Activated CD4-positive, alpha-beta memory T cell treated with anti-CD3 and anti-CD28 coated beads for 36 hours (primary cell): ENCODE measurements at regions not wholly inside any gene's neighbourhood (a gene's known extent, or its start where the extent isn't known, plus 50 kb on each side); places are given as distances from the start of the nearest gene placed in this dataset.
"Not testable (repeated sequence)": the region's sequence is repeated elsewhere in the genome, so short reads cannot be mapped to it uniquely, and the experiment has no call there.

Experiments
- CTCF ChIA-PET: fragments of 350-600 bp; sonication (Branson Sonifier 250); formaldehyde crosslinking; loops from one replicate; lab custom pipeline; 2021; ENCODE audit warnings: antibody characterized with exemption, inconsistent platforms; lab: Charles Lee
- POLR2A ChIA-PET: fragments of 350-600 bp; sonication (Branson Sonifier 250); formaldehyde crosslinking; loops from one replicate; lab custom pipeline; 2021; ENCODE audit warnings: antibody characterized with exemption; lab: Charles Lee
- DNase-seq: peaks from one replicate; pipeline ENCODE4 v3.0.0-alpha.2; 2020
- H3K27ac Mint-ChIP-seq: one replicate; pipeline ENCODE4 v1.8.0; 2021; ENCODE audit warnings: mixed read lengths
- H3K27me3 Mint-ChIP-seq: one replicate; pipeline ENCODE4 v1.8.0; 2021; ENCODE audit warnings: mixed read lengths
- H3K36me3 Mint-ChIP-seq: one replicate; pipeline ENCODE4 v1.8.0; 2021; ENCODE audit warnings: mixed read lengths
- H3K4me1 Mint-ChIP-seq: one replicate; pipeline ENCODE4 v1.8.0; 2021; ENCODE audit warnings: low read depth, mixed read lengths
- H3K4me3 Mint-ChIP-seq: one replicate; pipeline ENCODE4 v1.8.0; 2021; ENCODE audit warnings: mild to moderate bottlenecking, mixed read lengths
- H3K9me3 Mint-ChIP-seq: one replicate; pipeline ENCODE4 v1.8.0; 2021; ENCODE audit warnings: mixed read lengths
- intact Hi-C: fragments of 100-400 bp; cut with micrococcal nuclease; formaldehyde crosslinking; loops from one replicate; pipeline ENCODE4 v1.15.1; 2023

DNA sequence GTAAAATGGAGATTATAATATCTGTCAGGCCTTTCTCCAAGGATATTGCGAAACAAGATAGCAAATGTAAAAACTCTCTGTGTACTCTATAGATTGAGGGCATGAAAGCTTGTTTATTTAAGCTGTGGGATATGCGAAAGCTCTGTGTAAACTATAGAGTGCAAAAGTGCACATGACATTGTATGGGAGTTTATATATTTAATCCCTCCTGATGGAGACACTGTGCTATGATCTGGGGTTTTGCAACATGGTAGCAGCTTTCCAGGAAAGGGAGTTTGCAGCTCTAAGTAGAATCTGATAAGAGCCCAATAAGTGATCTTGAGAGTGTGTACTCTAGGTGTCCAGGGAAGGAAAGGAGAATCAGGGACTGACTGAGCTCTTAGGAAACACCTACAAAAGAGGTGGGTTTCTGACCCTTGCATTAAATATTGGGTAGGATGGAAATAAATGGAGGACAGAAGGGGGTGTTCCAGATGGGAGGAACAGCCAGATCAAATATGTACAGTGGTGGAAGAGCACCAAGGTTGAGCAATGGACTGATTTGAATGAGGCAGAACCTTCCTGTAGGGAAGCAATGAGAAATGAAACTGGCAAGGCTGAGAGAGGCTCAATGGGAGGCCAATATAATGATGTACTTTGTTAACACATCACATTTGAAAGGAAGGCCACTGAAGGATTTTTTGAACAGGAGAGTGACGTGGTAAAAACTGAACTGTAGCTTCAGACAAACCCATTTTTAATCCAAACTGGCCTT is 450.1 kb downstream of the GJA1 start:
- Mint-ChIP-seq H3K4me3 (no peak overlapping the region), H3K36me3 (no peaks in the 10 kb centered on the region), H3K4me1 (no peaks in the 10 kb centered on the region), H3K27ac (no peak overlapping the region), H3K9me3 (no peaks in the 10 kb centered on the region), H3K27me3 (no peaks in the 10 kb centered on the region)
- intact Hi-C loops = no loop called here
- ChIA-PET CTCF (no interaction called here), POLR2A (no interaction called here)
- DNase-seq = no peak

DNA sequence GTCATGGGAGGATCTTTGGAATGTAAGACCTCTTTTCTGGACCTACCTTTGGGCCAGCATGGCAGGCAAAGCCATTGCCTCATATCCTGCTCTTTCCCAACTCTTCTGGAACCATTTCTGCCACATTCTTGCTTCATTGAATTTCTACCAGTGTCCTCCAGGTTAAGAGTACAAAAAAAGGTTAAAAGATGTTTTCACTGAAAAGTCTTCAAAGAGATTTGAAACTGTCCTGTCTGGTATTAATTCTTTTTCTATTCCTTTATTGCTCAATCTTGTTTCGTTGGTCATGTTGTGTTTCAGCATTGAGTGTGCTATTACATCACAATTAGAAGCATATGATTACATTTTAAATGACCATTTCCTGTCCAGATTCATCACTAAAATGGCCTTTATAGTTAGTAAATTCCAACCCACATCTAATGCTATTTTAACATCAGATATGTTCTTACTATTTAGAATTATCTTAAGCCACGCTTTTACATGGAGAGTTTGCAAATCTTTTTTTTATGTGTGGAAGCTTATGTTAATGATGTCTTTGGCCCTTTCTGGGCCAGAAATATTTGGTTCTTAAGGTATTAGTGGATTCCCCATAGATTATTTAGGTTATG is 450.9 kb downstream of the GJA1 start:
- POLR2A ChIA-PET = no interaction called here
- no peaks in the 10 kb centered on the region for H3K4me1 Mint-ChIP-seq
- H3K4me3 Mint-ChIP-seq = no peak overlapping the region
- intact Hi-C loops = no loop called here
- no peak for DNase-seq
- H3K27me3 Mint-ChIP-seq = no peaks in the 10 kb centered on the region
- no peak overlapping the region for H3K27ac Mint-ChIP-seq
- CTCF ChIA-PET = no interaction called here
- no peaks in the 10 kb centered on the region for H3K9me3 Mint-ChIP-seq
- H3K36me3 Mint-ChIP-seq = no peaks in the 10 kb centered on the region

DNA sequence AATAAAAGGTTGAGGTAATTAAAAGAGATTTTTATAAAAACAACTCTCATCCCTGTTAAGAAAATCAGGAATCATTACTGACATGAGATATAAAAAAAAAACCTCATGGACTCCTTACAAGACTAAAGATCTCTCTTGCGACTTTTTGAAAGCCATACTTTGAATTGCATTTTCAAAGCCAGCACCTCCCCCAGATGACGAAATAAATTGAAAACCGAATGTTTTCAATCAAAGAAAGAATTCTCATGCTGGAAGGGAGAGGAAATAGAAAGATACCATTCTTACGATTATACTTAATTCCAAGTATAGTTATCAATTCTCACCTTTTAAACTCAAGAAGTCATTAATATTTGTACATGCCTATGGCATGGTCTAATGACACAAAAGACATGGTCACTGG is 452.3 kb downstream of the GJA1 start:
- Mint-ChIP-seq H3K27ac (no peak overlapping the region), H3K4me3 (no peak overlapping the region), H3K36me3 (no peaks in the 10 kb centered on the region), H3K27me3 (no peaks in the 10 kb centered on the region), H3K4me1 (no peaks in the 10 kb centered on the region), H3K9me3 (no peaks in the 10 kb centered on the region)
- DNase-seq = no peak
- POLR2A ChIA-PET = no interaction called here
- CTCF ChIA-PET = no interaction called here
- intact Hi-C loops = no loop called here

DNA sequence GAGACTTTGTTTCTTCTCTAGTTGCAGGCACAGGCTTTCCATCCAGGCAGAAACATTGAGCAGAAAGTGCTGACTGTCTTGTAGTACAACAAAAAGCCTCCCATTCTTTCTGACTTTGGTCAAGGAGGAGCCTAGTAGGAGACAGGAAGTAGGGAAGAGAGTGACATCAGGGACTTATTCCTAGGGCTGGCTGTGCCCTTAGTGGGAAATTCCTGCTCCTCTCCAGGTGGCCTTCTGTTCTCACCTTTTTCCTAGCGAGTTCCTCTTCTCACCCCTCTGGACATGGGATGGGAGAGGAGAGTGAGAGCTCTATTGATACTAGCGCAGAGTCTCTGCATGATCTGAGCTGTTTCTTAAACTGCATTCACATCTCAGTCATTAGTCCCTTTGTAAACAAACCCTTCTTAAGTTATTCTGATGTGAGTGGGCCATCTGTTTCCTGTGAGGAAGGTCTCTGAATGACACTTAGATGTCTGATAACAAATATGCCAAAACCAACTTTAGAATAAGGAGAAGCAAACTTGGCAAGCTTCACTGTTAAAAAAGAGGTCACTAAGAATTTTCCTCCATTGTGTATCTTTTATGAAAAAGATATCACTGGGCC is 455.0 kb downstream of the GJA1 start:
- CTCF ChIA-PET = no interaction called here
- H3K27me3 Mint-ChIP-seq = no peaks in the 10 kb centered on the region
- intact Hi-C loops = no loop called here
- H3K27ac Mint-ChIP-seq = no peak overlapping the region
- no peaks in the 10 kb centered on the region for H3K9me3 Mint-ChIP-seq
- no peaks in the 10 kb centered on the region for H3K4me1 Mint-ChIP-seq
- no peaks in the 10 kb centered on the region for H3K36me3 Mint-ChIP-seq
- DNase-seq = no peak
- POLR2A ChIA-PET = no interaction called here
- H3K4me3 Mint-ChIP-seq = no peak overlapping the region

DNA sequence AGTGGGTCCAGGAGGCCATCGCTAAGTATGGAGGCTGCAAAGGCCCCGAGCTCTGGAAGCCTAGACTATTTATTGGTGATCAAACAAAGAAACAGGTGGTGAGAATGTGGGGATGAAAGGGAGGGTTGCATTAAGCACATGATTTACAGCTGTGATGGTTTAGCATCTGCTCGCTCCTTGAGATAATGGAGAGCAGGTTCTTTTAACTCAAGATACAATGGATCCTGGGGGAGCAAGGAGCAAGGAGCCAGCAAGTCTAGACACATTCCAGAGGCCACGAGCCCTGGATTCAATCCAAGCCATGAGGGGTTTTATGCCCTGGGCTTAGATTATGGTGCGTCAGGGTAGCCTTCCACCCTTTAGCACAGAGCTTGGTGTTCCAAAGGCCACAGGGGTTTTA is 460.3 kb downstream of the GJA1 start:
- H3K27ac Mint-ChIP-seq, intact Hi-C loops, H3K27me3 Mint-ChIP-seq, H3K9me3 Mint-ChIP-seq, H3K36me3 Mint-ChIP-seq, POLR2A ChIA-PET, DNase-seq, H3K4me3 Mint-ChIP-seq, CTCF ChIA-PET, H3K4me1 Mint-ChIP-seq: not testable (repeated sequence)

GRCh38 chr6:121896363-121896762 is 460.9 kb downstream of the GJA1 start:
- H3K4me1 Mint-ChIP-seq = no peaks in the 10 kb centered on the region
- POLR2A ChIA-PET = no interaction called here

DNA sequence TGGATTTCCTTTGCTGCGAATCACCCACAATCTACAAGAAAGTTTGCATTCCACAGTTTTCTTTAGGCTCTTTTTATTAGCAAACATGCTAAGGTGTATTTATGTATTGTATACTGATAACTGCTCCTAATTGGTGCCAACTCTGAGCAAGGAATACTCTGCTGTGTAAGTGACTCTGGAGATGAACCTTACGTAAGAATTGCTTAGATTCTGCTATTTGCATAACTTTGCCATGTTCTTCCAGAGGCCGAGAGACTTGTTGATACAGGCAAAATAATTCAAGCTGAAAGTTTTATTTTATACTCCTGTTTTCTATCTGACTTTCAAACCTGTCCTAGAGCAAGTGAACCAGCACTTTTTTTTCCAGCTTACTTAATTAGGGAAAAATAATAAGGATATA is 461.3 kb downstream of the GJA1 start:
- ChIA-PET POLR2A (no interaction called here), CTCF (no interaction called here)
- H3K27ac Mint-ChIP-seq = no peak overlapping the region
- no peaks in the 10 kb centered on the region for H3K36me3 Mint-ChIP-seq
- H3K9me3 Mint-ChIP-seq = no peaks in the 10 kb centered on the region
- no peaks in the 10 kb centered on the region for H3K27me3 Mint-ChIP-seq
- no peak overlapping the region for H3K4me3 Mint-ChIP-seq
- H3K4me1 Mint-ChIP-seq = no peaks in the 10 kb centered on the region
- no peak for DNase-seq
- intact Hi-C loops = no loop called here

More at GRCh38 chr6:121896363-121896762, 460.9 kb downstream of the GJA1 start:
- CTCF ChIA-PET = no interaction called here
- no peak for DNase-seq
- Mint-ChIP-seq H3K4me3 (no peak overlapping the region), H3K9me3 (no peaks in the 10 kb centered on the region), H3K36me3 (no peaks in the 10 kb centered on the region), H3K27me3 (no peaks in the 10 kb centered on the region), H3K27ac (no peak overlapping the region)
- intact Hi-C loops = no loop called here

GRCh38 chr6:121897337-121897760 is 461.9 kb downstream of the GJA1 start:
- H3K27me3 Mint-ChIP-seq = no peaks in the 10 kb centered on the region
- ChIA-PET CTCF (no interaction called here), POLR2A (no interaction called here)
- no peaks in the 10 kb centered on the region for H3K4me1 Mint-ChIP-seq
- H3K27ac Mint-ChIP-seq = no peak overlapping the region
- H3K4me3 Mint-ChIP-seq = no peak overlapping the region
- H3K36me3 Mint-ChIP-seq = no peaks in the 10 kb centered on the region
- no peak for DNase-seq
- H3K9me3 Mint-ChIP-seq = no peaks in the 10 kb centered on the region
- intact Hi-C loops = no loop called here

DNA sequence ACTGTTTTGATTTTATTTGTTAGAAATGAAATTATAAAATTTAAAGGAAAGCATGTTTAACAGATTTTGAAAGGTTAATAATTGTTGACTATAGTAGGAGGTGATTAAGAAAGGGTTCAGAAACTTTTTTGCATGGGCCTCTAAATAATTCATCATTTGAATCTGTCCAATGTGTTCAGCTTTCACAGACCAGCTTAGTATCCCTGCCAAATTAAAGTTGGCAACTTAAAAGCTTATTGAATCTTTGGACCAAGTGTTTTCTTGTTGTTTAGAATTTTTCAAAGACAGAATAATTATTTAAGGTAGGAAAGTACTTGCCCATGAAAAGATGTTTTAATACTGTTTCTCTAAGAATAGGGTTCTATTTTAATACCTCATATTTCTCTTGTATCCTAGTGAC is 466.0 kb downstream of the GJA1 start:
- POLR2A ChIA-PET = no interaction called here
- H3K27me3 Mint-ChIP-seq = no peaks in the 10 kb centered on the region
- DNase-seq = no peak
- H3K4me1 Mint-ChIP-seq = no peaks in the 10 kb centered on the region
- CTCF ChIA-PET = no interaction called here
- no peaks in the 10 kb centered on the region for H3K9me3 Mint-ChIP-seq
- H3K27ac Mint-ChIP-seq = no peak overlapping the region
- intact Hi-C loops = no loop called here
- H3K4me3 Mint-ChIP-seq = no peak overlapping the region
- no peaks in the 10 kb centered on the region for H3K36me3 Mint-ChIP-seq

DNA sequence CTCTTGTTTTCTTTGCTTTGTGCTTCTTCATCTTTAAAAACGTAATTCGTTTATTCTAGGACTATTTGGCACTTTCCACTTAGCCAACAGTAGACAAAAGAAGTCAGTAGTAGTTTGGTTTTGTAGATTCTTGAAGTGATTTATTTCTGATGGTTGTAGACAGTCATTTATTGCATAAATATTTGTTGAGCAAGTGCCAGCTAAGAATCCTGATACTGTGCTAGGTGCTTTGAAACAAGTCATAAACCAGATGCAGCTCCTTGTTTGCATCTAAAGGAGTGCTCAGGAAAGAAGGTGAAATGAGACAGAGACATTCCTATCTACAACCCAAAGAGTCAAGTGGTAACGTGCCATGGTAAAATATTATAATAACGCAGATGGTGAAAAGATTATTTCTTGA is 469.1 kb downstream of the GJA1 start:
- no peak overlapping the region for H3K4me3 Mint-ChIP-seq
- intact Hi-C loops = no loop called here
- no peak for DNase-seq
- no peak overlapping the region for H3K27ac Mint-ChIP-seq
- no peaks in the 10 kb centered on the region for H3K27me3 Mint-ChIP-seq
- H3K36me3 Mint-ChIP-seq = no peaks in the 10 kb centered on the region
- H3K4me1 Mint-ChIP-seq = no peaks in the 10 kb centered on the region
- peaks cover 16% of the 10 kb centered on the region for H3K9me3 Mint-ChIP-seq
- POLR2A ChIA-PET = no interaction called here
- CTCF ChIA-PET = no interaction called here

DNA sequence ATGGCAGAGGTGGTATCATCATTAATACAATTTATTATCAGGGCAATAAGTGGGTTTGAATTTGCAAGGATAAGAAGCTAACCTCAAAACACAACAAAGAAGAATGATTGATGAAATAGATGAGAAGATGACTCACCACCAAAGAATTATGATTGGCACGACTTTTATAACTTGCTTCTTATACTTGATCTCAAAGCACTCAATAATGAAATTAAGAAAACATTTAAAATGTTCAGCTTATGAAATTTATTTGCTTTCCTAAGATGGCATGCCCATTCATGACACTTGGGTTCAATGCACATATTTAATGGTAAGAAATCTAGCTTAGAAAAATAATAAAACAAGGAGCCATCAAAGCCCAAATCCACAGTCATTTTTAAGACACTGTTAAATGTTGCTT is 477.5 kb downstream of the GJA1 start:
- Mint-ChIP-seq H3K27ac (no peak overlapping the region), H3K4me3 (no peak overlapping the region), H3K9me3 (peaks cover 21% of the 10 kb centered on the region), H3K36me3 (no peaks in the 10 kb centered on the region), H3K27me3 (peaks cover 1% of the 10 kb centered on the region), H3K4me1 (no peaks in the 10 kb centered on the region)
- ChIA-PET CTCF (no interaction called here), POLR2A (no interaction called here)
- intact Hi-C loops = no loop called here
- DNase-seq = no peak

- H3K4me1 Mint-ChIP-seq = no peaks in the 10 kb centered on the region
- ChIA-PET POLR2A (no interaction called here), CTCF (no interaction called here)
- peaks cover 4% of the 10 kb centered on the region for H3K9me3 Mint-ChIP-seq
- no peak overlapping the region for H3K4me3 Mint-ChIP-seq
- H3K27me3 Mint-ChIP-seq = peaks cover 1% of the 10 kb centered on the region
- intact Hi-C loops = no loop called here
- no peak overlapping the region for H3K27ac Mint-ChIP-seq
- no peak for DNase-seq
- H3K36me3 Mint-ChIP-seq = no peaks in the 10 kb centered on the region
Measured at GRCh38 chr6:121917263-121917829, 481.9 kb downstream of the GJA1 start.
